ENCODE measurements at regions not wholly inside any gene's neighbourhood (a gene's known extent, or its start where the extent isn't known, plus 50 kb on each side); places are given as distances from the start of the nearest gene placed in this dataset.

DNA sequence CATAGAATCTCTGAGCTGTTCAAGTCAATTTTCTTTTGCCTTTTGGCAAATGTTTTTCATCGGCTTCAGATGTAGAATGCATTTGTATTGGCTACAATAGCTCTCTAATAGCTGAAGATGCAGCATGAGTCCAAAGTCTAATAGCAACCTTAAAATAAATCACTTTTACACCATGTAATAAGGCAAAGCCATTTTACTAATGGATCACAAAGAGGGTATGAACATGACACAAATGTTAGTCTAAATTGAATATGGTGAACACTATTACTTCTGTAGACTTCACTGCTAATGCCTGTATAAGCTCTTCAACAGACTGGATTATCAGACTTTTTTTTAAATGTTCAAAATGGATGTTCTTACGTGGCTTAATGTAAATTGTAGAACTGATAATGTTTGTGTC lies 645.3 kb downstream of the TLL1 start:
- no peak for DNase-seq (ENCODE audit: low read depth in 1 of 2, low spot score in 1 of 2)
- Histone ChIP-seq H3K27me3 (ENCODE audit: insufficient read depth, poor library complexity, severe bottlenecking) (no peaks in the 10 kb centered on the region), H3K4me3 (replicated peaks; ENCODE audit: insufficient read depth, low read length) (no peak overlapping the region), H3K27ac (replicated peaks) (no peak overlapping the region)
- TF ChIP-seq GABPA (IDR thresholded peaks at IDR 0.05; ENCODE audit: low read depth) = no peak
- TF ChIP-seq, protein P1, sequence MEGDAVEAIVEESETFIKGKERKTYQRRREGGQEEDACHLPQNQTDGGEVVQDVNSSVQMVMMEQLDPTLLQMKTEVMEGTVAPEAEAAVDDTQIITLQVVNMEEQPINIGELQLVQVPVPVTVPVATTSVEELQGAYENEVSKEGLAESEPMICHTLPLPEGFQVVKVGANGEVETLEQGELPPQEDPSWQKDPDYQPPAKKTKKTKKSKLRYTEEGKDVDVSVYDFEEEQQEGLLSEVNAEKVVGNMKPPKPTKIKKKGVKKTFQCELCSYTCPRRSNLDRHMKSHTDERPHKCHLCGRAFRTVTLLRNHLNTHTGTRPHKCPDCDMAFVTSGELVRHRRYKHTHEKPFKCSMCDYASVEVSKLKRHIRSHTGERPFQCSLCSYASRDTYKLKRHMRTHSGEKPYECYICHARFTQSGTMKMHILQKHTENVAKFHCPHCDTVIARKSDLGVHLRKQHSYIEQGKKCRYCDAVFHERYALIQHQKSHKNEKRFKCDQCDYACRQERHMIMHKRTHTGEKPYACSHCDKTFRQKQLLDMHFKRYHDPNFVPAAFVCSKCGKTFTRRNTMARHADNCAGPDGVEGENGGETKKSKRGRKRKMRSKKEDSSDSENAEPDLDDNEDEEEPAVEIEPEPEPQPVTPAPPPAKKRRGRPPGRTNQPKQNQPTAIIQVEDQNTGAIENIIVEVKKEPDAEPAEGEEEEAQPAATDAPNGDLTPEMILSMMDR (IDR thresholded peaks at IDR 0.05; ENCODE audit: insufficient read depth, low read length) = no peak
- TF ChIP-seq POLR2AphosphoS5 (IDR thresholded peaks at IDR 0.05; ENCODE audit: low read depth) = no peak
- TF ChIP-seq SPI1 (IDR thresholded peaks at IDR 0.05; ENCODE audit: borderline replicate concordance, low read depth) = no peak
- TF ChIP-seq, protein P2, sequence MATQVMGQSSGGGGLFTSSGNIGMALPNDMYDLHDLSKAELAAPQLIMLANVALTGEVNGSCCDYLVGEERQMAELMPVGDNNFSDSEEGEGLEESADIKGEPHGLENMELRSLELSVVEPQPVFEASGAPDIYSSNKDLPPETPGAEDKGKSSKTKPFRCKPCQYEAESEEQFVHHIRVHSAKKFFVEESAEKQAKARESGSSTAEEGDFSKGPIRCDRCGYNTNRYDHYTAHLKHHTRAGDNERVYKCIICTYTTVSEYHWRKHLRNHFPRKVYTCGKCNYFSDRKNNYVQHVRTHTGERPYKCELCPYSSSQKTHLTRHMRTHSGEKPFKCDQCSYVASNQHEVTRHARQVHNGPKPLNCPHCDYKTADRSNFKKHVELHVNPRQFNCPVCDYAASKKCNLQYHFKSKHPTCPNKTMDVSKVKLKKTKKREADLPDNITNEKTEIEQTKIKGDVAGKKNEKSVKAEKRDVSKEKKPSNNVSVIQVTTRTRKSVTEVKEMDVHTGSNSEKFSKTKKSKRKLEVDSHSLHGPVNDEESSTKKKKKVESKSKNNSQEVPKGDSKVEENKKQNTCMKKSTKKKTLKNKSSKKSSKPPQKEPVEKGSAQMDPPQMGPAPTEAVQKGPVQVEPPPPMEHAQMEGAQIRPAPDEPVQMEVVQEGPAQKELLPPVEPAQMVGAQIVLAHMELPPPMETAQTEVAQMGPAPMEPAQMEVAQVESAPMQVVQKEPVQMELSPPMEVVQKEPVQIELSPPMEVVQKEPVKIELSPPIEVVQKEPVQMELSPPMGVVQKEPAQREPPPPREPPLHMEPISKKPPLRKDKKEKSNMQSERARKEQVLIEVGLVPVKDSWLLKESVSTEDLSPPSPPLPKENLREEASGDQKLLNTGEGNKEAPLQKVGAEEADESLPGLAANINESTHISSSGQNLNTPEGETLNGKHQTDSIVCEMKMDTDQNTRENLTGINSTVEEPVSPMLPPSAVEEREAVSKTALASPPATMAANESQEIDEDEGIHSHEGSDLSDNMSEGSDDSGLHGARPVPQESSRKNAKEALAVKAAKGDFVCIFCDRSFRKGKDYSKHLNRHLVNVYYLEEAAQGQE (IDR thresholded peaks at IDR 0.05; ENCODE audit: insufficient replicate concordance, low read depth) = no peak

DNA sequence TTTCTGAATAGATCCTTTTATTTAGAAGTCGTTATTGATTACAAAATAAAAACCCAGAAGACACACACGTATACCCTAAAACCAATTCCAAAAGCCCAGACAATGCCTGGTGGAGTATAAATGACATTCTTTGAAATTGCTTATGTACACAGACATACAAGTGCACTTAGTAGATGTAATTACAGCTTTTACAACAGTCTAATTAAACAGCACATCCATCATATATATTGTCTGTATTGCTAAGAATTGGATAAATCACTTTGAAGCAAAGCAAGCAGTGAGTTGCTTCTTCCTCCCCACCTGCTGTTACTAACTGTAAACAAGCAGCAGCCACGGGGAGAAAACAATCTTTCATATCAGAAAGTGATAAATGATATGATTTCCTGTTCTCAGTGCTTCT lies 645.7 kb downstream of the TLL1 start:
- Histone ChIP-seq H3K4me3 (replicated peaks; ENCODE audit: insufficient read depth, low read length) (no peak overlapping the region), H3K27ac (replicated peaks) (no peak overlapping the region), H3K27me3 (ENCODE audit: insufficient read depth, poor library complexity, severe bottlenecking) (no peaks in the 10 kb centered on the region)
- no peak for TF ChIP-seq SPI1 (IDR thresholded peaks at IDR 0.05; ENCODE audit: borderline replicate concordance, low read depth)
- TF ChIP-seq POLR2AphosphoS5 (IDR thresholded peaks at IDR 0.05; ENCODE audit: low read depth) = no peak
- no peak for TF ChIP-seq GABPA (IDR thresholded peaks at IDR 0.05; ENCODE audit: low read depth)
- TF ChIP-seq, protein P2 (IDR thresholded peaks at IDR 0.05; ENCODE audit: insufficient replicate concordance, low read depth) = no peak
- TF ChIP-seq, protein P1 (IDR thresholded peaks at IDR 0.05; ENCODE audit: insufficient read depth, low read length) = no peak
- DNase-seq (ENCODE audit: low read depth in 1 of 2, low spot score in 1 of 2) = no peak

DNA sequence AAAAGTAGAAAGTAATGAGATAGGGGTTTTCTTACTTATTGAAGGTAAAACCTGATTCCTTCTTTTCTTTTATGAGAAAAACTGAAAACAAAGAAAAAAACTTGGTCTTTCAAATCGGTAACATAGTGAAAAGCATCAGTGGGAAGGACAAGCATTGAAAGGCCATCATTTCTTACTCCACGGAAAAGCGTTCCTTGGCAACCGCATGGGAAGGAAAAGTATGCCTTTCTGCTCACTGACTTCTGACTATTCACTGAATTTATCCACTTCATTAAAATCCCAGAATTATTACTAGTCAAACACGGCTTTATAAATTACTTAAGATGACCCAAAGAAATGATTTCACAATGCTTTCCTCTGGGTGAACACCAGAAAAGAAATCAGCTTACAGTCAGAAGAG lies 646.7 kb downstream of the TLL1 start:
- Histone ChIP-seq H3K27ac (replicated peaks) (no peak overlapping the region), H3K27me3 (ENCODE audit: insufficient read depth, poor library complexity, severe bottlenecking) (no peaks in the 10 kb centered on the region), H3K4me3 (replicated peaks; ENCODE audit: insufficient read depth, low read length) (no peak overlapping the region)
- TF ChIP-seq, protein P2 (IDR thresholded peaks at IDR 0.05; ENCODE audit: insufficient replicate concordance, low read depth) = no peak
- TF ChIP-seq, protein P1 (IDR thresholded peaks at IDR 0.05; ENCODE audit: insufficient read depth, low read length) = no peak
- TF ChIP-seq GABPA (IDR thresholded peaks at IDR 0.05; ENCODE audit: low read depth) (no peak), POLR2AphosphoS5 (IDR thresholded peaks at IDR 0.05; ENCODE audit: low read depth) (no peak), SPI1 (IDR thresholded peaks at IDR 0.05; ENCODE audit: borderline replicate concordance, low read depth) (no peak)
- DNase-seq (ENCODE audit: low read depth in 1 of 2, low spot score in 1 of 2) = no peak

Measured in HL-60 (cell line).